Vagina (tissue), 2 donors: ENCODE measurements at regions not wholly inside any gene's neighbourhood (a gene's known extent, or its start where the extent isn't known, plus 50 kb on each side); places are given as distances from the start of the nearest gene placed in this dataset.

Source experiments
- CTCF ChIP-seq, 3 experiments: fragments of 450-650 bp in 2 of 3; fragments of 200-600 bp in 1 of 3; sonication (generic) in 1 of 3; IDR thresholded peaks; one replicate each; pipeline ENCODE4 v1.5.1; 2017 to 2019; ENCODE audit warnings: antibody characterized with exemption in 3 of 3, mild to moderate bottlenecking in 2 of 3, moderate library complexity in 2 of 3
- POLR2A ChIP-seq, 2 donors: fragments of 450-650 bp; IDR thresholded peaks; one replicate each; pipeline ENCODE4 v1.6.1; 2017; ENCODE audit warnings: antibody characterized with exemption in 2 of 2, mild to moderate bottlenecking in 2 of 2, moderate library complexity in 2 of 2
- POLR2AphosphoS5 ChIP-seq, 2 donors: sonication (generic); formaldehyde crosslinking; IDR thresholded peaks; one replicate each; pipeline ENCODE4 v1.9.0; 2017; ENCODE audit warnings: antibody characterized with exemption in 2 of 2, mild to moderate bottlenecking in 2 of 2, low read depth in 1 of 2; ENCODE audit not compliant: insufficient read depth in 1 of 2

DNA sequence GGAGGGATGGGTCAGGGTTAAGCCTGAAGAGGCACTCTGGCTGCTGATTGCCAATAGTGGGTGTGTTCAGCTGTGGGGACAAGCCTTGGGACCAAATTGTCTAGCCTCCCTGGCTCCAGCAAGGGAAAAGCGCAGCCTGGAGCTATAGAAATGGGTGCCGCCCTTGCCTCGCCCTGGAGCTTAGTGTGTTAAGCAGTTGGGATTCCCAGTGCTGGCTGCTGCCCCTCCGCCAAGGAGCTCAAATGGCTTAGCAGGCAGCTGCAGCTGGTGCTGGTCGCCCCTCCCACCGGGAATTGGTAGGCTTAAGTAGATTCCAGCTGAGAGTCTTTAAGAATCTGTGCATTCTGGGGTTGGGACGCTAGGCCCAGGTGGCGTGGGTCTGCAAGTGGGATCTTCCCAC lies 662.9 kb upstream of the TBL1XR1 start:
- no peak for TF ChIP-seq CTCF (IDR thresholded peaks at IDR 0.05)
- no peak for TF ChIP-seq POLR2A (IDR thresholded peaks at IDR 0.05)
- no peak for TF ChIP-seq POLR2AphosphoS5 (IDR thresholded peaks at IDR 0.05; ENCODE audit: insufficient read depth in 1 of 2, low read depth in 1 of 2)
